Type B pancreatic cell (in vitro differentiated cells): ENCODE measurements at regions not wholly inside any gene's neighbourhood (a gene's known extent, or its start where the extent isn't known, plus 50 kb on each side); places are given as distances from the start of the nearest gene placed in this dataset.
"Not testable (repeated sequence)": the region's sequence is repeated elsewhere in the genome, so short reads cannot be mapped to it uniquely, and the experiment has no call there.

ENCODE experiments used
- DNase-seq: peaks from one replicate; pipeline ENCODE4 v3.0.0; 2021; ENCODE audit warnings: mixed read lengths; ENCODE audit not compliant: unreplicated experiment; ENCODE audit errors: extremely low spot score
- H3K27ac Mint-ChIP-seq: 2 replicates; pipeline ENCODE4 v1.8.0; 2021; ENCODE audit warnings: mild to moderate bottlenecking, mixed read lengths
- H3K27me3 Mint-ChIP-seq: 2 replicates; pipeline ENCODE4 v1.8.0; 2021; ENCODE audit warnings: mixed read lengths
- H3K36me3 Mint-ChIP-seq: 2 replicates; pipeline ENCODE4 v1.8.0; 2021; ENCODE audit warnings: mixed read lengths
- H3K4me1 Mint-ChIP-seq: one replicate; pipeline ENCODE4 v1.8.0; 2021; ENCODE audit warnings: mixed read lengths; ENCODE audit not compliant: unreplicated experiment
- H3K4me3 Mint-ChIP-seq: 2 replicates; pipeline ENCODE4 v1.8.0; 2021; ENCODE audit warnings: mild to moderate bottlenecking, mixed read lengths
- H3K9me3 Mint-ChIP-seq: 2 replicates; pipeline ENCODE4 v1.8.0; 2021; ENCODE audit warnings: mixed read lengths
- TF ChIP-seq, protein P1 (sequence below): fragments of 200-600 bp; sonication (generic); conservative IDR thresholded peaks from 2 replicates; pipeline ENCODE4 v1.5.0; 2021; ENCODE audit warnings: antibody characterized with exemption, mild to moderate bottlenecking

- Mint-ChIP-seq H3K36me3 (no peaks in the 10 kb centered on the region), H3K4me1 (no peaks in the 10 kb centered on the region), H3K27ac (no peak overlapping the region), H3K9me3 (no peaks in the 10 kb centered on the region), H3K27me3 (no peaks in the 10 kb centered on the region), H3K4me3 (no peak overlapping the region)
- TF ChIP-seq, protein P1, sequence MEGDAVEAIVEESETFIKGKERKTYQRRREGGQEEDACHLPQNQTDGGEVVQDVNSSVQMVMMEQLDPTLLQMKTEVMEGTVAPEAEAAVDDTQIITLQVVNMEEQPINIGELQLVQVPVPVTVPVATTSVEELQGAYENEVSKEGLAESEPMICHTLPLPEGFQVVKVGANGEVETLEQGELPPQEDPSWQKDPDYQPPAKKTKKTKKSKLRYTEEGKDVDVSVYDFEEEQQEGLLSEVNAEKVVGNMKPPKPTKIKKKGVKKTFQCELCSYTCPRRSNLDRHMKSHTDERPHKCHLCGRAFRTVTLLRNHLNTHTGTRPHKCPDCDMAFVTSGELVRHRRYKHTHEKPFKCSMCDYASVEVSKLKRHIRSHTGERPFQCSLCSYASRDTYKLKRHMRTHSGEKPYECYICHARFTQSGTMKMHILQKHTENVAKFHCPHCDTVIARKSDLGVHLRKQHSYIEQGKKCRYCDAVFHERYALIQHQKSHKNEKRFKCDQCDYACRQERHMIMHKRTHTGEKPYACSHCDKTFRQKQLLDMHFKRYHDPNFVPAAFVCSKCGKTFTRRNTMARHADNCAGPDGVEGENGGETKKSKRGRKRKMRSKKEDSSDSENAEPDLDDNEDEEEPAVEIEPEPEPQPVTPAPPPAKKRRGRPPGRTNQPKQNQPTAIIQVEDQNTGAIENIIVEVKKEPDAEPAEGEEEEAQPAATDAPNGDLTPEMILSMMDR = no peak
- no peak for DNase-seq
Measured at GRCh38 chr7:156360835-156361234, 279.7 kb upstream of the RNF32 start.

GRCh38 chr7:156356551-156356950 is 284.0 kb upstream of the RNF32 start:
- no peak overlapping the region for H3K4me3 Mint-ChIP-seq
- H3K27me3 Mint-ChIP-seq = no peaks in the 10 kb centered on the region
- no peak overlapping the region for H3K27ac Mint-ChIP-seq
- H3K9me3 Mint-ChIP-seq = no peaks in the 10 kb centered on the region
- TF ChIP-seq, protein P1 = no peak
- DNase-seq = no peak
- H3K36me3 Mint-ChIP-seq = no peaks in the 10 kb centered on the region
- no peaks in the 10 kb centered on the region for H3K4me1 Mint-ChIP-seq

DNA sequence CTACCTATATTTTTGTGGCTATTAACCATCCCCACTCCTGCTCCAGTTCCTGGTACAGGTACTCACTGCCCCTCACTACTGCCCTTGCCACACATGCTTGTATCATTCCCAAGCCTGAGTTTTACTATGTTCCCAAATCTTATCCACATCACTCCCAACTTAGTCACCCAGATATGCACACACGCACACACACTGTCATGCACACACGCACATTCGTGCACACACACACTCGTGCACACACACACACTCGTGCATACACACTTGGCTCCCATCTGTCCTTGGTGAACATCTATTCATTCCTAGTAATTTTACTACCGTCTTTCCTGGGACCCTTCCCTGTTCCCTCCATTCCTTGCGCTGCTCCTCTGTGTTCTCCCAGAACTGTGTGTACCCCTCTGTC is 287.2 kb upstream of the RNF32 start:
- H3K4me1 Mint-ChIP-seq = no peaks in the 10 kb centered on the region
- no peak for DNase-seq
- H3K4me3 Mint-ChIP-seq = no peak overlapping the region
- no peak overlapping the region for H3K27ac Mint-ChIP-seq
- H3K9me3 Mint-ChIP-seq = no peaks in the 10 kb centered on the region
- TF ChIP-seq, protein P1 = no peak
- no peaks in the 10 kb centered on the region for H3K36me3 Mint-ChIP-seq
- no peaks in the 10 kb centered on the region for H3K27me3 Mint-ChIP-seq

GRCh38 chr7:156347703-156348248 is 292.8 kb upstream of the RNF32 start:
- H3K27me3 Mint-ChIP-seq, DNase-seq, H3K27ac Mint-ChIP-seq, H3K9me3 Mint-ChIP-seq, H3K4me1 Mint-ChIP-seq, H3K36me3 Mint-ChIP-seq, H3K4me3 Mint-ChIP-seq: not testable (repeated sequence)

- no peaks in the 10 kb centered on the region for H3K4me1 Mint-ChIP-seq
- no peak overlapping the region for H3K4me3 Mint-ChIP-seq
- no peak overlapping the region for H3K27ac Mint-ChIP-seq
- H3K36me3 Mint-ChIP-seq = no peaks in the 10 kb centered on the region
- H3K9me3 Mint-ChIP-seq = no peaks in the 10 kb centered on the region
- TF ChIP-seq, protein P1 = no peak
- DNase-seq = no peak
- H3K27me3 Mint-ChIP-seq = no peaks in the 10 kb centered on the region
Measured at GRCh38 chr7:156347132-156347531, 293.4 kb upstream of the RNF32 start.

DNA sequence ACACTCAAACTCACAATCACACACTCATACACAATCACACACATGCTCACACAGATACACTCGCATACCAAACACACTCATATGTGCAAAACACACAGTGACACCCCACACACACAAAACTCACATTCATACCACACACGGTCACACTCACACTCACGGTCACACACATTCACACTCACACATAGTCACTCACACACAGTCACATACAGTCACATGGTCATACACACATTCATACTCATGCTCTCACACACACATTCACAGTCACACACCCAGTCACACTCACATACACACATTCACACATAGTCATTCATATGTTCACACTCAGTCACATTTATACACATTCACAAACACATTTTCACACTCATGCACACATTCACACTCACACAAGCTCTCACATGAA is 296.0 kb upstream of the RNF32 start:
- Mint-ChIP-seq H3K4me3 (no peak overlapping the region), H3K27ac (no peak overlapping the region), H3K36me3 (no peaks in the 10 kb centered on the region), H3K9me3 (no peaks in the 10 kb centered on the region), H3K27me3 (no peaks in the 10 kb centered on the region), H3K4me1 (no peaks in the 10 kb centered on the region)
- TF ChIP-seq, protein P1 = no peak
- DNase-seq = no peak
